Fibroblast of upper back skin (primary cell): ENCODE measurements at regions not wholly inside any gene's neighbourhood (a gene's known extent, or its start where the extent isn't known, plus 50 kb on each side); places are given as distances from the start of the nearest gene placed in this dataset.
"Not testable (repeated sequence)": the region's sequence is repeated elsewhere in the genome, so short reads cannot be mapped to it uniquely, and the experiment has no call there.

Source experiments
- DNase-seq: peaks from one replicate; pipeline ENCODE4 v3.0.0-alpha.2; 2013

DNA sequence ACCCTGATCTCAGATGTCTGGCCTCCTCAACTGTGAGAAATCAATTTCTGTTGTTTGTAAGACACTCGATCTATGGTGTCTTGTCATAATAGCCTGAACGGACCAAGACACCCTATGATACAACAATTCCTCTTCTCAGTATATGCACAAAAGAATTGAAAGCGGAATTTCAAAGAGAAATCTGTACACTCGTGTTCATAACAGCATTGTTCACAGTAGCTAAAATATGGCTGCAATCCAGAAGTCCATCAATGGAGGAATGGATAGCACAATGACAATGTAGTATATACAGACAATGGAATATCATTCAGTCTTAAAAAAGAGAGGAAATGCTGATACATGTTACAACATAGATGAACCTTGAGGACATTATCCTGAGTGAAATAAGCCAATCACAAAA lies 354.6 kb downstream of the SFMBT2 start:
- no peak for DNase-seq

DNA sequence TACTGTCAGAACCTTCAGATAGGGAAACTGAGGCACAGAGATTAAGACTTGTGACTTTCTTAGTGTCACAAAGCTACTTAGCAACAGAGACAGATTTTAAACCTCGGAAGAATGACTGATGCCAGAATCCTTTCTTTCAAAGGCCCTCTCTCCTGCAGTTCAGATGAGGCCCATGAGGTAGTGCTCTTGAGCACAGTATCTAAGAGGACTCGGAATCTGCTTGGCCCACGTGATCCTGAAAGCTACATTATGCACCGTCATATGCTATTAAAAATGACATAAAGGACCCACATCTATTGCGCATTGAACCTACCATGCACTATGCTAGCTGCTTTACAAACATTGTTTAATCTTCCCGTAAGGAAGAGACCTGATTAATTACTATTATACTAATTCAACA lies 355.9 kb downstream of the SFMBT2 start:
- DNase-seq = peak; percentile 2

DNA sequence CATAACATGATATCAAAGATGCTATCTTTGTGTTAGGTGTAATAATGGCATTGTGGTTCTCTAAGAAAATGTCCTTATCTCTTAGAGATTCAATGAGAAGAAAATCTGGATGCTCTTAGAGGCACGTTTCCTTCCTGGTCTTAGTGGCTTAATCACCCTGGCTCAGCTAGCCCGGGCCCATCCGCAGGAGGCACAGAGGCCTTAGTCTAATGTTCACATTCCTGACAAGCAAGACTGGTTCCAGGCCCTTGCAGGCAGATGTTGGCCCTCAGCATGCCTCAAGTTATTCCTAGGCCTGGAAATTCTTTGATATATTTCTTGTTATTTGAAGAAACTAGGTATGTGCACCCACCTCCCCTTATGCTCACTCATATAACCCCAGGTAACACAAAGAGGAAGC lies 357.6 kb downstream of the SFMBT2 start:
- DNase-seq = no peak

GRCh38 chr10:7050024-7050423 lies 360.8 kb downstream of the SFMBT2 start:
- not testable (repeated sequence) for DNase-seq

GRCh38 chr10:7048061-7048460 lies 362.8 kb downstream of the SFMBT2 start:
- DNase-seq = no peak

DNA sequence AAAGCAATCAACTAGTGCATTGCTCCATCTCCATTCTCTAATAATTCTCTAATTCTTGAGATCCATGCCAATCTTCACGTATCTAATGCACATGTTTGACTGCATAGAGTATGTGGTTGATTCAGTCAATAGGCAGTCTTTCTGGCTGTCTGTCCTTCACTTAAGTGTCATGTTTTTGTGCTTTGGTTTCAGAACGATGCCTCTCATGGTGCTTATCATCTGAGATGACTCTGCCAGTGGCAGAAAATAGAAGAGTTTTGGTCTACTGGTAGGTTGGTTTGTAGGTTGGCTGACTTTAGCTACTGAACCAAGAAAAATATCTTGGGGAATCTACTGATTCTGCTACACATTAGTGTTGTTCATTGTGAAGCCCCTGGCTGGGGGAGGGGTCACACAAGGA lies 364.2 kb downstream of the SFMBT2 start:
- no peak for DNase-seq

- DNase-seq = no peak
These were observed 364.8 kb downstream of the SFMBT2 start for GRCh38 chr10:7045891-7046599.

- DNase-seq = no peak
These were observed 367.7 kb downstream of the SFMBT2 start for GRCh38 chr10:7043055-7043653.

GRCh38 chr10:7042419-7043054 lies 368.3 kb downstream of the SFMBT2 start:
- DNase-seq = no peak

DNA sequence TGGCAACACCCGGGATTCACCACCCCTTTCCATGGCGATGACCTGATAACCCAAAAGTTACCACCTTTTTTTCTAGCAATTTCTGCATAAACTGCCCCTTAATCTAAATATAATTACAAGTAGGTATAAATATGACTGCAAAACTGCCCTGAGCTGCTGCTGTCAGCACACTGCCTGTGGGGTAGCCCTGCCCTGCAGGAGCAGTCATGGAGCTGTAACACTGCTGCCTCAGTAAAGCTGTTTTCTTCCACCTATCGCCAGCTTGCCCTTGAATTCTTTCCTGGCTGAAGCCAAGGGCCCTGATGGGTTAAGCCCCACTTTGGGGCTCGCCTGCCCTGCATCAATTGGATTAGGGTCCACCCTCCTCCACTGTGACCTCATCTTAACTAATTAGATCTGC lies 368.8 kb downstream of the SFMBT2 start:
- no peak for DNase-seq

- DNase-seq = no peak
These were observed 370.2 kb downstream of the SFMBT2 start for GRCh38 chr10:7040681-7041080.

GRCh38 chr10:7039859-7040258 lies 371.0 kb downstream of the SFMBT2 start:
- no peak for DNase-seq

- DNase-seq = peak; percentile 17
These were observed 372.4 kb downstream of the SFMBT2 start for GRCh38 chr10:7038416-7038815.

- DNase-seq = not testable (repeated sequence)
These were observed 373.4 kb downstream of the SFMBT2 start for GRCh38 chr10:7037434-7037833.

GRCh38 chr10:7036951-7037350 lies 373.9 kb downstream of the SFMBT2 start:
- DNase-seq = no peak

- no peak for DNase-seq
These were observed 375.6 kb downstream of the SFMBT2 start for GRCh38 chr10:7035126-7035761.

- DNase-seq = no peak
These were observed 377.8 kb downstream of the SFMBT2 start for GRCh38 chr10:7033031-7033430.

GRCh38 chr10:7030134-7030855 lies 380.5 kb downstream of the SFMBT2 start:
- DNase-seq = no peak

- DNase-seq = no peak
These were observed 381.2 kb downstream of the SFMBT2 start for GRCh38 chr10:7029672-7030071.

DNA sequence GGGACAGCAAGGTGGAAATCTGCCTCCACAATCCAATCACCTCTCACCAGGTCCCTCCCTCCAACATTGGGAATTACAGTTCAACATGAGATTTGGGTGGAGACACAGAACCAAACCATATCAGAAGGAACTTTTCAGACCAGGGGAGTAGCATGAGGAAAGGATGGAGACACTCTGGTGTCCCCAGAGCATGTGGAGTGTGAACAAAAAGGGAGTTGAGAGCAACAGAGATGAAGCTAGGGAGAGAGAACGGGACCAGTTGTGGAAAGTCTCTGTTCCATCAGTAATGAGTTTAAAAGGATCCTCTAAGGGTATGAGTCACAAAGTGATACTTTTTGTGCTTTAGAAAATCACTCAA lies 382.0 kb downstream of the SFMBT2 start:
- no peak for DNase-seq

- peak; percentile 65 for DNase-seq
These were observed 382.7 kb downstream of the SFMBT2 start for GRCh38 chr10:7027913-7028808.

- no peak for DNase-seq
These were observed 383.5 kb downstream of the SFMBT2 start for GRCh38 chr10:7027237-7027912.
